ENCODE measurements at regions not wholly inside any gene's neighbourhood (a gene's known extent, or its start where the extent isn't known, plus 50 kb on each side); places are given as distances from the start of the nearest gene placed in this dataset.

DNA sequence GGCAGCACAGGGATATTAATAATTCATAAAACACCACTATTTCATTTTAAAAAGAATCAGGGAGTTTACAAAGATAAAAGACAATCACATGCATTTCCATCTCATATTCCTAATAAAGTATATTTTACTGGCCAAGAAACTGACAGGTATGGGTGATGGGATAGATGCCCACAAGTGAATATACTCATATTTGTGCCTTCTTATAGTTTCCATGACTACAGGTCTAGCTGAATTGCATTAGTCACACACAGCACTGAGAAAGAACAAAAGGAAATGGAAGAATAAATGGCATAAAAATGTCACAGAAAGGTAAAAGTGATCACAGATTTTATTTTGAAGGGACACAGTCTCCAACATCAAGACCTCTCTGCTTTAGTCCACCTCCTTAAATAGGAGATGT is 193.5 kb downstream of the PLK2 start:
- no peak for TF ChIP-seq GATA3 (IDR thresholded peaks at IDR 0.05; ENCODE audit: low read depth, low read length)
- TF ChIP-seq GATA2 (IDR thresholded peaks at IDR 0.05; ENCODE audit: low read depth, low read length), result no peak
